NT2/D1 (cell line): ENCODE measurements at regions not wholly inside any gene's neighbourhood (a gene's known extent, or its start where the extent isn't known, plus 50 kb on each side); places are given as distances from the start of the nearest gene placed in this dataset.

Source experiments
- DNase-seq: peaks from one replicate; pipeline ENCODE4 v3.0.0-alpha.2; 2011; ENCODE audit warnings: low read depth, low spot score
- H3K27me3 ChIP-seq: 2 replicates; pipeline ENCODE4 v1.6.0; 2011; ENCODE audit warnings: mild to moderate bottlenecking; ENCODE audit not compliant: insufficient read length, insufficient read depth
- H3K36me3 ChIP-seq: 2 replicates; pipeline ENCODE4 v1.6.1; 2011; ENCODE audit warnings: mild to moderate bottlenecking, low read length, mixed read lengths; ENCODE audit not compliant: insufficient read depth, insufficient read length
- H3K4me1 ChIP-seq: 2 replicates; pipeline ENCODE4 v1.5.1; 2011; ENCODE audit not compliant: insufficient read depth, insufficient read length
- H3K4me3 ChIP-seq: 2 replicates; pipeline ENCODE4 v1.5.1; 2011; ENCODE audit warnings: low read depth; ENCODE audit not compliant: insufficient read length
- H3K9ac ChIP-seq: 2 replicates; pipeline ENCODE4 v1.6.0; 2011; ENCODE audit warnings: low read depth; ENCODE audit not compliant: insufficient read length
- H3K9me3 ChIP-seq: 2 replicates; pipeline ENCODE4 v1.5.1; 2011; ENCODE audit warnings: mild to moderate bottlenecking, low read length; ENCODE audit not compliant: insufficient read depth
- SUZ12 ChIP-seq: IDR thresholded peaks from 2 replicates; pipeline ENCODE4 v1.6.1; 2011; ENCODE audit not compliant: insufficient read length, insufficient read depth; ENCODE audit errors: extremely low read depth
- YY1 ChIP-seq: IDR thresholded peaks from 2 replicates; pipeline ENCODE4 v1.6.1; 2011; ENCODE audit not compliant: insufficient read length, insufficient read depth
- ZNF274 ChIP-seq: IDR thresholded peaks from 2 replicates; pipeline ENCODE4 v1.6.1; 2011; ENCODE audit warnings: mild to moderate bottlenecking, low read depth, low read length

- Histone ChIP-seq H3K9ac (no peak overlapping the region), H3K27me3 (no peaks in the 10 kb centered on the region), H3K4me3 (no peak overlapping the region), H3K9me3 (no peaks in the 10 kb centered on the region), H3K4me1 (no peaks in the 10 kb centered on the region), H3K36me3 (no peaks in the 10 kb centered on the region)
- no peak for DNase-seq
- TF ChIP-seq YY1 (no peak), SUZ12 (no peak), ZNF274 (no peak)
Observed at GRCh38 chr2:194621945-194622344, 1035.1 kb upstream of the SLC39A10 start.

GRCh38 chr2:194619366-194619765 is 1037.7 kb upstream of the SLC39A10 start:
- TF ChIP-seq ZNF274 (no peak), SUZ12 (no peak), YY1 (no peak)
- no peak overlapping the region for H3K4me3 ChIP-seq
- DNase-seq: no peak
- no peak overlapping the region for H3K9ac ChIP-seq
- H3K4me1 ChIP-seq: no peaks in the 10 kb centered on the region
- H3K36me3 ChIP-seq: no peaks in the 10 kb centered on the region
- H3K27me3 ChIP-seq: no peaks in the 10 kb centered on the region
- H3K9me3 ChIP-seq: no peaks in the 10 kb centered on the region

- no peaks in the 10 kb centered on the region for H3K36me3 ChIP-seq
- no peaks in the 10 kb centered on the region for H3K27me3 ChIP-seq
- H3K4me3 ChIP-seq: no peak overlapping the region
- DNase-seq: no peak
- H3K9ac ChIP-seq: no peak overlapping the region
- TF ChIP-seq YY1 (no peak), ZNF274 (no peak), SUZ12 (no peak)
- H3K9me3 ChIP-seq: no peaks in the 10 kb centered on the region
- H3K4me1 ChIP-seq: no peaks in the 10 kb centered on the region
Observed at GRCh38 chr2:194618432-194618831, 1038.6 kb upstream of the SLC39A10 start.

- H3K27me3 ChIP-seq: no peaks in the 10 kb centered on the region
- H3K4me1 ChIP-seq: no peaks in the 10 kb centered on the region
- TF ChIP-seq ZNF274: no peak
- peaks cover 8% of the 10 kb centered on the region; the same call in 1 of the 2 replicates for H3K9me3 ChIP-seq
- H3K36me3 ChIP-seq: no peaks in the 10 kb centered on the region
- no peak overlapping the region for H3K9ac ChIP-seq
- H3K4me3 ChIP-seq: no peak overlapping the region
- no peak for DNase-seq
Observed at GRCh38 chr2:194616334-194616733, 1040.7 kb upstream of the SLC39A10 start.

- TF ChIP-seq ZNF274: no peak
- TF ChIP-seq YY1: no peak
- TF ChIP-seq SUZ12: no peak
- Histone ChIP-seq H3K27me3 (no peaks in the 10 kb centered on the region), H3K4me3 (no peak overlapping the region), H3K4me1 (no peaks in the 10 kb centered on the region), H3K9me3 (peaks cover 33% of the 10 kb centered on the region), H3K9ac (no peak overlapping the region), H3K36me3 (no peaks in the 10 kb centered on the region)
- DNase-seq: no peak
Observed at GRCh38 chr2:194610297-194610696, 1046.7 kb upstream of the SLC39A10 start.

- Histone ChIP-seq H3K27me3 (no peaks in the 10 kb centered on the region), H3K4me3 (no peak overlapping the region), H3K36me3 (no peaks in the 10 kb centered on the region), H3K9me3 (peaks cover 21% of the 10 kb centered on the region; the same call in 1 of the 2 replicates), H3K4me1 (no peaks in the 10 kb centered on the region), H3K9ac (no peak overlapping the region)
- DNase-seq: no peak
- TF ChIP-seq ZNF274 (no peak), SUZ12 (no peak), YY1 (no peak)
Observed at GRCh38 chr2:194603429-194603828, 1053.6 kb upstream of the SLC39A10 start.

GRCh38 chr2:194602750-194603149 is 1054.3 kb upstream of the SLC39A10 start:
- Histone ChIP-seq H3K4me3 (no peak overlapping the region), H3K36me3 (no peaks in the 10 kb centered on the region), H3K9ac (no peak overlapping the region), H3K9me3 (peaks cover 21% of the 10 kb centered on the region; the same call in 1 of the 2 replicates), H3K27me3 (no peaks in the 10 kb centered on the region), H3K4me1 (no peaks in the 10 kb centered on the region)
- no peak for TF ChIP-seq SUZ12
- no peak for TF ChIP-seq YY1
- TF ChIP-seq ZNF274: no peak
- DNase-seq: no peak

GRCh38 chr2:194591192-194591591 is 1065.8 kb upstream of the SLC39A10 start:
- Histone ChIP-seq H3K9me3 (no peaks in the 10 kb centered on the region), H3K4me3 (no peak overlapping the region), H3K36me3 (no peaks in the 10 kb centered on the region), H3K27me3 (no peaks in the 10 kb centered on the region), H3K9ac (no peak overlapping the region), H3K4me1 (no peaks in the 10 kb centered on the region)
- TF ChIP-seq YY1: no peak
- DNase-seq: no peak
